OCI-LY3 (cell line): ENCODE measurements at regions not wholly inside any gene's neighbourhood (a gene's known extent, or its start where the extent isn't known, plus 50 kb on each side); places are given as distances from the start of the nearest gene placed in this dataset.

Experiments used
- EZH2phosphoT487 ChIP-seq: fragments of 200-600 bp; shearing (Covaris generic); IDR thresholded peaks from 2 replicates; pipeline ENCODE4 v1.6.1; 2018; ENCODE audit warnings: antibody characterized with exemption, mixed run types, low read depth
- TF ChIP-seq, protein P1 (sequence below): fragments of 200-600, 300-600 bp; sonication (generic); IDR thresholded peaks from 2 replicates; pipeline ENCODE4 v1.5.1; 2014; ENCODE audit warnings: antibody characterized with exemption, low read length, low read depth

DNA sequence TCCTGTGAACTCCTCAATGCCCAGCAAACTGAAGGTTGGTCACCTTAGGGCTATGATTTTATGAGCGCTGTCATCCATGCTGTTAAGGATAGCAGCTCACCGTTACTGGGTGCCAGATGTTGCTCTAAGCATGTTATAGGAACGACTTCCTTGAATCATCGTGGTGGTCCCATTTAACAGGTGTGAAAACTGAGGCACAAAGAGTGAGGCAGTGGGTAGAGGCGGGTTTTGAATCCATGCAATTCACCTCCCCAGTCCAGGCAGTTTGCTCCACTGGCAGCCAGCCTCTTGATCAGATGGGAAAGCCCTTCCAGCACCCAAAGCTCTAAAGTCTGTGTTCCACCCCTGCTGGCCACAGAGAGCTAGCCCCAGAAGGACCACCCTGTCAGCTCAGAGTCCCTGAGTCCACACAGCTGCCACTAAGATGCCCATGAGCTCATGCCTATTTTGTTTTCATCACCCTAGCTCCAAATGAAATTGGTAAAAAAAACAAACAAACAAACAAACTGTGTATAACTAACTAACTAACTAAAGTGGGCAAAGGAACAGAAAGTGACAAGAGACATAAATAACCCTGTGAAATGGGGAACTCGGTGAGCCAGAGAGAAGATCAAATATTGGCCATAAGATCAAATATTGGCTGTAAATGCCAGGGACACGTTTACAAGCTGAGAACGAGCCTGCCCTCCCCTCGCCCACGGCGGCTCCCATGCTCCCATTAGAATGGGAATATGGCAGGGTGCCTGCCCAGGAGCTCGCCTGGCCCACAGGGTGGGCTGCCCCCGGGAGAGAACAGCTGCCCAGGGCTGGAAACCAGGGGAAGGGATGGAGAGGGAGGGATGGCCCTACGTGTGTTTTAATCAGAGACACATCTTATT, 72.3 kb upstream of the RFLNA start:
- TF ChIP-seq, protein P1, sequence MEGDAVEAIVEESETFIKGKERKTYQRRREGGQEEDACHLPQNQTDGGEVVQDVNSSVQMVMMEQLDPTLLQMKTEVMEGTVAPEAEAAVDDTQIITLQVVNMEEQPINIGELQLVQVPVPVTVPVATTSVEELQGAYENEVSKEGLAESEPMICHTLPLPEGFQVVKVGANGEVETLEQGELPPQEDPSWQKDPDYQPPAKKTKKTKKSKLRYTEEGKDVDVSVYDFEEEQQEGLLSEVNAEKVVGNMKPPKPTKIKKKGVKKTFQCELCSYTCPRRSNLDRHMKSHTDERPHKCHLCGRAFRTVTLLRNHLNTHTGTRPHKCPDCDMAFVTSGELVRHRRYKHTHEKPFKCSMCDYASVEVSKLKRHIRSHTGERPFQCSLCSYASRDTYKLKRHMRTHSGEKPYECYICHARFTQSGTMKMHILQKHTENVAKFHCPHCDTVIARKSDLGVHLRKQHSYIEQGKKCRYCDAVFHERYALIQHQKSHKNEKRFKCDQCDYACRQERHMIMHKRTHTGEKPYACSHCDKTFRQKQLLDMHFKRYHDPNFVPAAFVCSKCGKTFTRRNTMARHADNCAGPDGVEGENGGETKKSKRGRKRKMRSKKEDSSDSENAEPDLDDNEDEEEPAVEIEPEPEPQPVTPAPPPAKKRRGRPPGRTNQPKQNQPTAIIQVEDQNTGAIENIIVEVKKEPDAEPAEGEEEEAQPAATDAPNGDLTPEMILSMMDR: no peak
- TF ChIP-seq EZH2phosphoT487: no peak
